Endodermal cell (in vitro differentiated cells): ENCODE measurements at regions not wholly inside any gene's neighbourhood (a gene's known extent, or its start where the extent isn't known, plus 50 kb on each side); places are given as distances from the start of the nearest gene placed in this dataset.

Experiments
- DNase-seq: peaks from one replicate; pipeline ENCODE4 v3.0.0-alpha.2; 2017
- H3K27ac ChIP-seq: 2 replicates; pipeline ENCODE4 v1.5.1; 2013; ENCODE audit warnings: mild to moderate bottlenecking, low read depth, low read length, moderate library complexity
- H3K27me3 ChIP-seq: 2 replicates; pipeline ENCODE4 v1.6.1; 2013; ENCODE audit warnings: mild to moderate bottlenecking, low read length, moderate library complexity; ENCODE audit not compliant: insufficient read depth, control insufficient read depth, poor library complexity, severe bottlenecking
- H3K36me3 ChIP-seq: 2 replicates; pipeline ENCODE4 v1.7.0; 2013; ENCODE audit warnings: mild to moderate bottlenecking, low read length, moderate library complexity; ENCODE audit not compliant: control insufficient read depth, insufficient read depth
- H3K4me1 ChIP-seq: one replicate; pipeline ENCODE4 v1.7.0; 2013; ENCODE audit warnings: low read length; ENCODE audit not compliant: control insufficient read depth, insufficient read depth
- H3K4me3 ChIP-seq: 2 replicates; pipeline ENCODE4 v1.5.1; 2013; ENCODE audit warnings: mild to moderate bottlenecking, low read length, moderate library complexity
- H3K9ac ChIP-seq: 2 replicates; pipeline ENCODE4 v1.6.1; 2013; ENCODE audit warnings: mild to moderate bottlenecking, low read length, moderate library complexity; ENCODE audit not compliant: poor library complexity, severe bottlenecking; ENCODE audit errors: extremely low read depth
- H3K9me3 ChIP-seq: 2 replicates; pipeline ENCODE4 v1.6.1; 2013; ENCODE audit warnings: mild to moderate bottlenecking, low read length, moderate library complexity; ENCODE audit not compliant: control insufficient read depth
- H3K27ac Mint-ChIP-seq: 2 replicates; pipeline ENCODE4 v1.8.0; 2020; ENCODE audit warnings: mixed read lengths
- H3K27me3 Mint-ChIP-seq: 2 replicates; pipeline ENCODE4 v1.8.0; 2021; ENCODE audit warnings: mild to moderate bottlenecking, mixed read lengths; ENCODE audit not compliant: insufficient read depth
- H3K36me3 Mint-ChIP-seq: 2 replicates; pipeline ENCODE4 v1.8.0; 2020; ENCODE audit warnings: low read depth, mixed read lengths
- H3K4me1 Mint-ChIP-seq: 2 replicates; pipeline ENCODE4 v1.8.0; 2020; ENCODE audit warnings: mixed read lengths
- H3K4me3 Mint-ChIP-seq: 2 replicates; pipeline ENCODE4 v1.8.0; 2020; ENCODE audit warnings: mild to moderate bottlenecking, moderate library complexity, mixed read lengths
- H3K9me3 Mint-ChIP-seq: 2 replicates; pipeline ENCODE4 v1.8.0; 2020; ENCODE audit warnings: mild to moderate bottlenecking, mixed read lengths
- WGBS, 2 experiments: methylation state at CpG; one replicate each; pipeline versions ENCODE4 v1.1.5 to v1.1.7; 2013; ENCODE audit warnings: missing lambda C conversion rate in 2 of 2, mixed read lengths in 1 of 2; ENCODE audit not compliant: insufficient coverage in 1 of 2, insufficient read length in 1 of 2; 5-methylcytosine and 5-hydroxymethylcytosine counted together
- TF ChIP-seq, protein P1 (sequence below): fragments of 200-600 bp; sonication (generic); conservative IDR thresholded peaks from 2 replicates; pipeline ENCODE4 v1.5.0; 2021; ENCODE audit warnings: antibody characterized with exemption, mild to moderate bottlenecking

DNA sequence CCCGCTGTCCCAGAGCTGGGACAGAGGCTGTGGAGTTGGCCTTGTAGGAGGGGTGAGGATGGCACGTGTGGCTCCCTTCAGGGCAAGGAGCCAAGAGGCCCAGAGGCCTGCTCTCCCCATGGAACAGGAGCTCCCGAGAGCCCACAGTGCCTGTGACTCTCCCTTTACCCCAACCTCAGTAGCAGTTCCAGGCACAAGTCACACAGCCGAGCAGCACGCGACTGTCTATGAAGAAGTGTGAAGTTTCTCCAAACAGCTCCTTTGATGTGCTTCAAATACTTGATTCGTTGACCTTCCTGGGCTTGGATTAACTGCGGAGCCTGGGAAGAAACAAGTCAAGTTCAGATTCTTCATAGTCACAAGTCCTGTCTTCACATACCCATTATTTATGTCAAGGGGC, 208.7 kb downstream of the IRX2 start:
- WGBS, 2 experiments, result 90 to 98% methylated on average over 5 to 8 of the region's 8 CpGs
- no peaks in the 10 kb centered on the region for H3K9me3 Mint-ChIP-seq
- no peak for DNase-seq
- H3K4me3 Mint-ChIP-seq, result no peak overlapping the region
- Histone ChIP-seq H3K9me3 (no peaks in the 10 kb centered on the region), H3K36me3 (no peaks in the 10 kb centered on the region), H3K27me3 (no peaks in the 10 kb centered on the region), H3K4me3 (no peak overlapping the region), H3K9ac (no peak overlapping the region), H3K27ac (no peak overlapping the region), H3K4me1 (no peaks in the 10 kb centered on the region)
- TF ChIP-seq, protein P1, sequence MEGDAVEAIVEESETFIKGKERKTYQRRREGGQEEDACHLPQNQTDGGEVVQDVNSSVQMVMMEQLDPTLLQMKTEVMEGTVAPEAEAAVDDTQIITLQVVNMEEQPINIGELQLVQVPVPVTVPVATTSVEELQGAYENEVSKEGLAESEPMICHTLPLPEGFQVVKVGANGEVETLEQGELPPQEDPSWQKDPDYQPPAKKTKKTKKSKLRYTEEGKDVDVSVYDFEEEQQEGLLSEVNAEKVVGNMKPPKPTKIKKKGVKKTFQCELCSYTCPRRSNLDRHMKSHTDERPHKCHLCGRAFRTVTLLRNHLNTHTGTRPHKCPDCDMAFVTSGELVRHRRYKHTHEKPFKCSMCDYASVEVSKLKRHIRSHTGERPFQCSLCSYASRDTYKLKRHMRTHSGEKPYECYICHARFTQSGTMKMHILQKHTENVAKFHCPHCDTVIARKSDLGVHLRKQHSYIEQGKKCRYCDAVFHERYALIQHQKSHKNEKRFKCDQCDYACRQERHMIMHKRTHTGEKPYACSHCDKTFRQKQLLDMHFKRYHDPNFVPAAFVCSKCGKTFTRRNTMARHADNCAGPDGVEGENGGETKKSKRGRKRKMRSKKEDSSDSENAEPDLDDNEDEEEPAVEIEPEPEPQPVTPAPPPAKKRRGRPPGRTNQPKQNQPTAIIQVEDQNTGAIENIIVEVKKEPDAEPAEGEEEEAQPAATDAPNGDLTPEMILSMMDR, result no peak
- H3K4me1 Mint-ChIP-seq, result peaks cover 7% of the 10 kb centered on the region
- no peak overlapping the region for H3K27ac Mint-ChIP-seq
- H3K36me3 Mint-ChIP-seq, result no peaks in the 10 kb centered on the region
- no peaks in the 10 kb centered on the region for H3K27me3 Mint-ChIP-seq

DNA sequence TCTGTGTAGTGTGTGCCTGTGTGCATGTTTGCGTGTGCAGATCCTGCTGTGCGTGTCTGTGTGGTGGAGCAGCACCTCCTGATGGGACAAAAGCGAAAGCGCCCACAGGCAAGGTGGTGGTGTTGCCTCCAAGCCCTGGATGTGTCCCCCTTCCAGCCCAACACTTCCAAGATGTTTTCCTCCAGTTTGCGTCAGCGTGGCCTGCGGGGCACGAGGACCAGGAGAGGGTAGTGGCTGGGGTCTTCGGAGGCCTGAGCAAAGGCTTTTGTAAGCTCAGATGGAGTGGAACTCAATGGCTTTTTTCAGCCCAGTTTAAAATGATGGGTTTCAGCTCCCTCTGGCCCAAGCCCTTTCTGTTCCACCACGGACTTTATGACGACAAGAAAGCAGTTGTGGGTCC, 209.5 kb downstream of the IRX2 start:
- Histone ChIP-seq H3K27me3 (no peaks in the 10 kb centered on the region), H3K27ac (no peak overlapping the region), H3K9ac (no peak overlapping the region), H3K36me3 (no peaks in the 10 kb centered on the region), H3K4me1 (no peaks in the 10 kb centered on the region), H3K9me3 (no peaks in the 10 kb centered on the region), H3K4me3 (no peak overlapping the region)
- Mint-ChIP-seq H3K27ac (no peak overlapping the region), H3K4me3 (no peak overlapping the region), H3K27me3 (no peaks in the 10 kb centered on the region), H3K4me1 (peaks cover 12% of the 10 kb centered on the region), H3K36me3 (no peaks in the 10 kb centered on the region), H3K9me3 (no peaks in the 10 kb centered on the region)
- TF ChIP-seq, protein P1, result no peak
- WGBS, 2 experiments, result 87 to 94% methylated on average over 3 to 11 of the region's 11 CpGs
- DNase-seq, result no peak

DNA sequence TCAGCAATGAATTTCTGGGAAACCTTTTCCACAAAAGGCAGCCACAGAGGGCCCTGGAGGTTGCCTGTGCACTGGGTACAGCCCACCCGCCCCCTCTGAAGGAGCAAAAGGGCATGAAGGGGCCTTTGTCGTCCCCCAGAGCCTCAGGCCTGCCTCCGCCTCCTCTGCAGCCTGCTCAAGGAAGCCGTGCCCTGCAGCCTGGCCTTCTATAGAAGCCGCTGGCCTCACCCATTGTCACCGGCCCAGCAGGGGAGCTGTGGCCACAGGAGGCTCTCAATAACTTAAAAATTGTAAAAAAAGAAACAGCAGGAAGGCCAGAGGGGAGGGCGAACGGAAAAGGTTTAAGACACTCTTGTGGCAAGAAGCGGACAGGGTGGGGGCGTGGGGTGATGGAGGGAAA, 213.3 kb downstream of the IRX2 start:
- H3K9ac ChIP-seq, result no peak overlapping the region

More for the DNA sequence above, 213.3 kb downstream of the IRX2 start:
- Histone ChIP-seq H3K9me3 (peaks cover 11% of the 10 kb centered on the region), H3K27me3 (no peaks in the 10 kb centered on the region), H3K4me3 (no peak overlapping the region), H3K36me3 (no peaks in the 10 kb centered on the region), H3K4me1 (no peaks in the 10 kb centered on the region), H3K27ac (peak overlapping the region; percentile 94)
- WGBS, 2 experiments, result 38 to 40% methylated on average over 10 of the region's 10 CpGs
- DNase-seq, result peak; percentile 75
- H3K36me3 Mint-ChIP-seq, result no peaks in the 10 kb centered on the region
- no peak overlapping the region for H3K27ac Mint-ChIP-seq
- no peaks in the 10 kb centered on the region for H3K27me3 Mint-ChIP-seq
- TF ChIP-seq, protein P1, result no peak
- H3K4me3 Mint-ChIP-seq, result no peak overlapping the region
- peaks cover 8% of the 10 kb centered on the region for H3K9me3 Mint-ChIP-seq
- peaks cover 12% of the 10 kb centered on the region for H3K4me1 Mint-ChIP-seq
